Fibroblast of mammary gland (primary cell): ENCODE measurements at regions not wholly inside any gene's neighbourhood (a gene's known extent, or its start where the extent isn't known, plus 50 kb on each side); places are given as distances from the start of the nearest gene placed in this dataset.

Source experiments
- DNase-seq: peaks from one replicate; pipeline ENCODE4 v3.0.0-alpha.2; 2010; ENCODE audit warnings: low read depth
- H3K4me3 ChIP-seq: 2 replicates; pipeline ENCODE4 v1.5.1; 2011; ENCODE audit warnings: low read depth, mild to moderate bottlenecking, low read length, moderate library complexity; ENCODE audit not compliant: control insufficient read depth
- TF ChIP-seq, protein P1 (sequence below): conservative IDR thresholded peaks from 2 replicates; pipeline ENCODE4 v1.5.1; 2011; ENCODE audit warnings: low read depth, low read length, inconsistent platforms; ENCODE audit not compliant: control insufficient read depth, insufficient read depth

DNA sequence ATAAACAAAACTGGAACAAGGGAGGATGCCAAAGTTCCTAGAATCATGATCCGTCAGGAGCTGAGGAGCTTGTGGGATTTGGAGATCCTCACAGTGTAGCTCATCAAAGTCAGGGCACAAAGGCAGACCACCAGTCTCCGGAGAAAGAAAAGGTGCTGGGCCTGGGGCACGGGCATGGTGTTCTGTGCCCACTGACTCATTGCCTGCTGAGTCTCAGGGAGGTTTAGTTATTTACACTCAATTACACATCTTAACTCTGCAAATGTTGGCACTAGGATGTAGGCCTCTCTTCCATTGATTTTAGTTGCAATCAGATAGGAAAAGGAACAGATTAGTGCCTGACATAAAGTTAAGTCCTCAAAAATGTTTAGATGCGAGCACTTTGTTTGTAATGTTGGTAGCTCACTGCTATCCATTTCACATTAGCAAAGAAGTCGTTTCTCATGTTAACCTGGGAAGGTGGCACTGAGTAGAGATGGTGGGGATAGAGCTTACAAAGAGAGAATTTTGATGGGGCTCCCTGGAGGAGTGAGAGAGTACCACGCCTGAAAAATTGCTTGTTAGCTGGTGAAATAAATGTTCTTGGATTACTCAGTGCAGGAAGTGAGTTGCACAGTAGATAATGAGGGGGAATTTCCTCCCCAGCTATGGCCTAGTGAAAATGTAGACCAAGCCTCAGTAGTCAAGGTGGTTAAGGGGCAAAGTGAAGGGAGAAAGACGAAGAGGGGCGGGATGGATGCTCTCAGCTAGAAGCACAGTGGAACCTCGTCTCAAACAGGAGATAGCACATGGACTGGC, 109.5 kb upstream of the CD180 start:
- H3K4me3 ChIP-seq = no peak overlapping the region
- peak; percentile 43 for DNase-seq
- TF ChIP-seq, protein P1, sequence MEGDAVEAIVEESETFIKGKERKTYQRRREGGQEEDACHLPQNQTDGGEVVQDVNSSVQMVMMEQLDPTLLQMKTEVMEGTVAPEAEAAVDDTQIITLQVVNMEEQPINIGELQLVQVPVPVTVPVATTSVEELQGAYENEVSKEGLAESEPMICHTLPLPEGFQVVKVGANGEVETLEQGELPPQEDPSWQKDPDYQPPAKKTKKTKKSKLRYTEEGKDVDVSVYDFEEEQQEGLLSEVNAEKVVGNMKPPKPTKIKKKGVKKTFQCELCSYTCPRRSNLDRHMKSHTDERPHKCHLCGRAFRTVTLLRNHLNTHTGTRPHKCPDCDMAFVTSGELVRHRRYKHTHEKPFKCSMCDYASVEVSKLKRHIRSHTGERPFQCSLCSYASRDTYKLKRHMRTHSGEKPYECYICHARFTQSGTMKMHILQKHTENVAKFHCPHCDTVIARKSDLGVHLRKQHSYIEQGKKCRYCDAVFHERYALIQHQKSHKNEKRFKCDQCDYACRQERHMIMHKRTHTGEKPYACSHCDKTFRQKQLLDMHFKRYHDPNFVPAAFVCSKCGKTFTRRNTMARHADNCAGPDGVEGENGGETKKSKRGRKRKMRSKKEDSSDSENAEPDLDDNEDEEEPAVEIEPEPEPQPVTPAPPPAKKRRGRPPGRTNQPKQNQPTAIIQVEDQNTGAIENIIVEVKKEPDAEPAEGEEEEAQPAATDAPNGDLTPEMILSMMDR = no peak

DNA sequence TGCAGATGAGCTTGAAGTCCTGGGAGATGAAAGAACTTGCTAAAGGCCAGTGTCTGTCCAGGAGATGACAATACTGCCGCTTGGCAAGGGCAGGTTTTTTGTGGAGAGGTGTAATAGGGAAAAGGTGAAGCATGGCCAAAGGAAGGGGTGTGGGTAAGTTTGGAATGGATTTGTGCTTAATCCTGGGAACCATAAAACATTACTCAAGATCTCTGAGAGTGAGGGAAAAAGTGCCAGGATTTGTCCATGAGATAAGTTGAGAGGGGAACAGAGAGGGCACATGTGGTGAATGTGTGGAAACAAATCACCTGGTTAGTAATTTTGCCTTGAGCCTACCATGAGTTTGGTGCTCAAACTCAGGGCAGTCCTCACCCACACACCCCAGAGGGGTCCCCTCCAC, 108.8 kb upstream of the CD180 start:
- no peak overlapping the region for H3K4me3 ChIP-seq
- DNase-seq = no peak
- TF ChIP-seq, protein P1 = no peak

DNA sequence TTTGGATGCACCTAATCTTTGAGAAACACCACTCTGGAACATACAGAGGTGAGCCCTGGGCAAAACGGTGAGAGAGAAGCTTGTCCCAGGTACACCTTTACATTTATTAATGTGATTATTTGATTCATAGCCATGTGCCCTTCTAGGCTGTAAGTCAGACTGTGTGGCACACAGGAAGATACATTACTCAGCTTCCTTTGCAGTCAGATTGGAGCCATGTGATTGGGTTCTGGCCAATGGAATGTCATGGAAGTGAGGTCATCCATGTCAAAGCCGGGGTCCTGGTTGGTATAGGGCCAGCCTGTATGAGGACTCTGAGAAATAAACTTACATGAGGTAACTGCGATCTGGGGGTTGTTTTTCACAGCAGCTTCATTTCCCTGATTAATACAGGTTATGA, 106.8 kb upstream of the CD180 start:
- DNase-seq = peak; percentile 87
- H3K4me3 ChIP-seq = no peak overlapping the region
- TF ChIP-seq, protein P1 = no peak

DNA sequence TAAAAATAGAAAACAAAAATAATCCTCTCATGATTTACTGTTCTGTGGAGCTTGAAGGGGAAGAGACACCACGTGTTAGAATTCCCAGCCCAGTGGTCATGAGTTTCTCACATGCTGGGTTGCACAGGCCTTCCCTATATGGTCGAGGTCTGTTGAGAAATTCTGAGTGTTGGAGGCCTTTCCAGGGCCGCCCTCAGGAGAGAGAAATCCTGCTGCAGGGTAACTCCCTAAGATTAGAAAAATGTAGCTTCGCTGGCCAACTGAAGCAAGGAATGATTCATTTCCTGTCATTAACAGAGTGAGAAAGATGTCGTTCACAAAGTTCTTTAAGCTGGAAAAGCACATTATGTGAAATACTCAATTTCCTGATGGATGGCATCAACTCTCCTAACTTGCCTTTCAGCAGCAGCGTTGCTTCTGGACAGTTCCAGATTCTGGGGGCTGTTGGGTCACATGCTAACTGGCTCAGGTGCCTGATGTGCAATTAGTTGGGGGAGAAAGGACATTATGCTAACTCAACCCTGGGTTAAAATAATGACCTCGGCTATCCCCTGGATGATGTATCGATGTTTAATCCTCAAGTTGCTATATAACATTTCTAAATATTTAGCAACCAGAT, 104.8 kb upstream of the CD180 start:
- TF ChIP-seq, protein P1 = no peak
- peak; percentile 95 for DNase-seq
- no peak overlapping the region for H3K4me3 ChIP-seq

DNA sequence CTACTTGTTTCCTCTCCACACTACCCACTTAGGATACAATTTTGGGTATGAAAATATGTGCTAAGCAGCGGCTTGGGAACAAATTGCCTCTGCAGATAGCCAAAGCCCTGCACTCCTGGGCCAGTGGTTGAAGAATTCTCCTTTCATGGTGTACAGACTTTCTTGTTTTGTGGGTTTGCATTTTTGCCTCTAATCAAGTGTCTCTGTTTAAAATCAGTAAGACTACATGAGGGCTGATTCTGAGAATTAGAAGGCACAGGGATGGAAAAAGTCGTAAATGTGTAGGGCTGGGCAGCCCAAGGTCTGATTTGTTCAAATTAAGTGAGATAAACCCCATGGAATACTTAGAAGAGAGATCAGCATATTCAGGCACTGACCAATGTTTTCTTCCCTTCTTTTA, 103.7 kb upstream of the CD180 start:
- H3K4me3 ChIP-seq = no peak overlapping the region
- DNase-seq = no peak

DNA sequence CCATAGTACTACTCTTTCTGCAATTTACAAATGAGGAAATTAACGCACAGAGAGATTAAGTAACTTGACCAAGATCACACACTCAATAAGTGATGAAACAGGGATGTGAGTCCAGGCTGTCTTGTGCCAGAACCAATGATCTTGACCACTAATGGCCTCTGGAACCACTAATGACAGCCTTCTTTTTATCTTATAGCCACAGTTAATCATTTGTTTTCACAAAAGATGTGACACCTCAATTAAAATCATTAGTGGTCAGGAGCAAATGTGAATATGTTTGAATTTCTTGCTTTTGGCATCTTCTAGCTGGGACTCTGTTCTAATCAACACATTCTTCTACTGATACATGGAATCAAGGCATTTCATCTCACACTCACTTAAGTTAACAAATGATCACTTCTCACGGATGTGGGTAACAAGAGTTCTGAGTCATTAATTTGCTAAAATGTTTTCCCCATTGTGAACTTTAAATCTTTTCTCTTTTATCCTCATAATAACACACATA, 102.7 kb upstream of the CD180 start:
- TF ChIP-seq, protein P1 = no peak
- DNase-seq = peak; percentile 59
- no peak overlapping the region for H3K4me3 ChIP-seq

More for the DNA sequence above, 103.7 kb upstream of the CD180 start:
- TF ChIP-seq, protein P1 = no peak
